Kidney (tissue), 13 donors: ENCODE measurements at regions not wholly inside any gene's neighbourhood (a gene's known extent, or its start where the extent isn't known, plus 50 kb on each side); places are given as distances from the start of the nearest gene placed in this dataset.

Experiments used
- DNase-seq, 5 donors: peaks; one replicate each; pipeline ENCODE4 v3.0.0-alpha.2; 2013 to 2020
- FAIRE-seq: peaks from 2 replicates; lab custom pipeline; 2012; peaks lifted over from hg19 to GRCh38; lab: Jason Lieb, UNC
- H3K27ac ChIP-seq, 2 donors: one replicate each; pipeline ENCODE4 v1.7.0; 2013; ENCODE audit warnings: low read depth in 2 of 2, low read length in 2 of 2, inconsistent platforms in 1 of 2
- H3K27me3 ChIP-seq: one replicate; pipeline ENCODE4 v1.7.1; 2013; ENCODE audit warnings: low read length, inconsistent platforms; ENCODE audit not compliant: control insufficient read depth, insufficient read depth
- H3K36me3 ChIP-seq, 3 donors: one replicate each; pipeline versions ENCODE4 v1.7.0 to v1.7.1; 2013; ENCODE audit warnings: low read length in 3 of 3, control low read depth in 1 of 3, inconsistent platforms in 1 of 3; ENCODE audit not compliant: insufficient read depth in 3 of 3, control insufficient read depth in 2 of 3
- H3K4me1 ChIP-seq, 3 donors: one replicate each; pipeline versions ENCODE4 v1.7.0 to v1.7.1; 2013; ENCODE audit warnings: low read length in 3 of 3, inconsistent platforms in 1 of 3, low read depth in 1 of 3; ENCODE audit not compliant: control insufficient read depth in 2 of 3, insufficient read depth in 2 of 3
- H3K4me3 ChIP-seq, 3 donors: one replicate each; pipeline versions ENCODE4 v1.7.0 to v1.8.1; 2013; ENCODE audit warnings: low read length in 3 of 3, control low read depth in 1 of 3, inconsistent platforms in 1 of 3
- H3K9ac ChIP-seq, 3 donors: one replicate each; pipeline versions ENCODE4 v1.7.0 to v1.7.1; 2013; ENCODE audit warnings: low read length in 3 of 3, control low read depth in 1 of 3, inconsistent platforms in 1 of 3
- H3K9me3 ChIP-seq, 3 donors: one replicate each; pipeline versions ENCODE4 v1.7.0 to v1.7.1; 2013; ENCODE audit warnings: low read length in 3 of 3, control low read depth in 1 of 3, inconsistent platforms in 1 of 3; ENCODE audit not compliant: control insufficient read depth in 2 of 3, insufficient read depth in 1 of 3
- intact Hi-C: fragments of 100-400 bp; cut with DNase I; formaldehyde crosslinking; loops from one replicate; pipeline ENCODE4 v1.11.1; 2022
- TF ChIP-seq, protein P1 (sequence below): IDR thresholded peaks from 3 replicates; pipeline ENCODE4 v1.5.1; 2012; ENCODE audit warnings: mild to moderate bottlenecking, moderate library complexity, borderline replicate concordance; ENCODE audit not compliant: insufficient read depth; ENCODE audit errors: extremely low read depth
- donor health status: control.
- donor health status: control.
- donor health status: control.
- donor health status: control.
- donor health status: control.
- donor health status: DM: yes; HTN: yes; CAD: no.
- donor health status: Normal renal cell carcinoma (clear cell type).

DNA sequence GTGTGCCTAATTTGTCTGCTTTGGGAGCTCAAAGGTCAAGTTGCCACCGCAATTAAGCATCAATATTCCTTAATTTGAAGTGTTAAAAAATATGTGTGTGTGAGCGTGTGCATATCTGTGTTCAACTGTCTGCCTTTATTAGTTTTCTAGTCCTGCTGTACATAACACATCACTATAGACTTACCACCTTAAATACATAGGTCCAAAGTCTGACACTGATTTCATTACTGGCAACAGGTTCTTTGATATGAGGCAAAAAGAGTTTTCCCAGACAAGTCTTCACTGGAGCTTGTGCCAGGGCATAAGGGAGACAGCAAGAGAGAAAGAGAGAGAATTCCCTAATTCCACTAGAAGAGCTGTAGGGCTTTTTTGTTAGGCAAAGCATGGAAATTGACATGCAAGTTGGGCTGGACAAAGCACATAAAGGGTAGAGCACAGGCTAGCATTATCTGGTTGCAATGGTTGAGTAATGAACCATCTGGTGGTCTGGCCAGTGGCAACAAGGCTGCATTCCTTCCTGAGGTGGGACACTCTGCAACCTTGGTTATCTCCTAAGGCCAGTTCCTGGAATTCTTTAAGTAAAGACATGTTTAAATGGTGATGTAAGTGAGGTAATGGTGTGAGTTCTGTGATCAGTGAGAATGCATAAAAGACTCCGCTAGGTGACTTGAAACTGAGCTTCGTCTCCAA is 457.2 kb upstream of the ADAMTS5 start:
- Histone ChIP-seq H3K4me1 (peaks cover 0 to 2% (median 0%) of the 10 kb centered on the region in 3 donors), H3K4me3 (no peak overlapping the region), H3K27ac (no peak overlapping the region), H3K27me3 (no peaks in the 10 kb centered on the region), H3K9ac (no peak overlapping the region), H3K9me3 (no peaks in the 10 kb centered on the region), H3K36me3 (no peaks in the 10 kb centered on the region)
- no peak for FAIRE-seq
- intact Hi-C loops, result no loop called here
- TF ChIP-seq, protein P1, sequence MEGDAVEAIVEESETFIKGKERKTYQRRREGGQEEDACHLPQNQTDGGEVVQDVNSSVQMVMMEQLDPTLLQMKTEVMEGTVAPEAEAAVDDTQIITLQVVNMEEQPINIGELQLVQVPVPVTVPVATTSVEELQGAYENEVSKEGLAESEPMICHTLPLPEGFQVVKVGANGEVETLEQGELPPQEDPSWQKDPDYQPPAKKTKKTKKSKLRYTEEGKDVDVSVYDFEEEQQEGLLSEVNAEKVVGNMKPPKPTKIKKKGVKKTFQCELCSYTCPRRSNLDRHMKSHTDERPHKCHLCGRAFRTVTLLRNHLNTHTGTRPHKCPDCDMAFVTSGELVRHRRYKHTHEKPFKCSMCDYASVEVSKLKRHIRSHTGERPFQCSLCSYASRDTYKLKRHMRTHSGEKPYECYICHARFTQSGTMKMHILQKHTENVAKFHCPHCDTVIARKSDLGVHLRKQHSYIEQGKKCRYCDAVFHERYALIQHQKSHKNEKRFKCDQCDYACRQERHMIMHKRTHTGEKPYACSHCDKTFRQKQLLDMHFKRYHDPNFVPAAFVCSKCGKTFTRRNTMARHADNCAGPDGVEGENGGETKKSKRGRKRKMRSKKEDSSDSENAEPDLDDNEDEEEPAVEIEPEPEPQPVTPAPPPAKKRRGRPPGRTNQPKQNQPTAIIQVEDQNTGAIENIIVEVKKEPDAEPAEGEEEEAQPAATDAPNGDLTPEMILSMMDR, result no peak
- DNase-seq, result no peak

DNA sequence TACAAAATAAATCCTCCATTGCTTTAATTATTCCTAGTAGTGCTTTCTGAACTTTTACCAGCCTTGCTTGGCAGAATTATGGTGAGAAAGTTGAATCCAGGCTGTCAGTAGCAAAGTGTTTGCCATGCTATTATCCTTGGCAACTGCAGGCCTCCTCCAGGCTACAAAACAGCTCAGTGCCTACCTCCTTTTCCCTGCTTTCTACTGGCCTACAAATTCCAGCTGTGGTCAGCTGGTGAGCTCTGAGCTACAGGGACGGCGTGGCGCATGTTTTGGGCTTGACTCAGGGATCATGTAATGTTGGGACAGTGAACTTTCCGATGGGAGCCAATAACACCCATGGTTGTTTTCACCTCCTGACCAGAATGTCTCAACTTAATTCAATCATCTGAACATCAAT is 456.1 kb upstream of the ADAMTS5 start:
- no peak overlapping the region for H3K4me3 ChIP-seq
- no peak overlapping the region for H3K9ac ChIP-seq
- H3K36me3 ChIP-seq, result no peaks in the 10 kb centered on the region
- intact Hi-C loops, result no loop called here
- H3K27ac ChIP-seq, result no peak overlapping the region
- FAIRE-seq (no peak), DNase-seq (peak in 2 of 5 donors; percentile 65 to 88)
- peaks cover 0 to 2% (median 0%) of the 10 kb centered on the region in 3 donors for H3K4me1 ChIP-seq
- TF ChIP-seq, protein P1, result no peak
- H3K9me3 ChIP-seq, result no peaks in the 10 kb centered on the region
- no peaks in the 10 kb centered on the region for H3K27me3 ChIP-seq

DNA sequence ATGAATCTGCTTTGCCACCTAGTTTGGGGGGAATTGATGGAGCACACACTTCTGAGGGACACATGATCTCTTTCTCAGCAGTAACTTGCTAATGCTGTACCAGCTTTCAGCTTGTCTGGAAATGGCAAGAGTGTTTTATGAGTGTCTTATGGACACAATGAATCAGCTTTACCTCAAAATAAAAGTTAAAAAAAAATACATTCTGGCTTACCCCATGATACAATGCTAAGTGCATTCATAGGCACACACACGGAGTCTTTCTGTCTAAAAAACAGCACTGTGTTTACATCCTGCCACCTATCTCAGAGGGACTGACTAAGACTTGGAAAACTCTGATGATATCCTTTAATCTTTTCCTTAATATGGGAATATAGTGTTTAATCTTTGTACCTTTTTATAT is 455.5 kb upstream of the ADAMTS5 start:
- intact Hi-C loops, result no loop called here
- FAIRE-seq, result no peak
- Histone ChIP-seq H3K36me3 (no peaks in the 10 kb centered on the region), H3K4me1 (peaks cover 0 to 2% (median 0%) of the 10 kb centered on the region in 3 donors), H3K9me3 (no peaks in the 10 kb centered on the region), H3K4me3 (no peak overlapping the region), H3K27me3 (no peaks in the 10 kb centered on the region), H3K9ac (no peak overlapping the region), H3K27ac (peak overlapping the region in 1 of 2 donors; percentile 14)
- no peak for DNase-seq
- TF ChIP-seq, protein P1, result no peak
